GM12872 (cell line): ENCODE measurements at regions not wholly inside any gene's neighbourhood (a gene's known extent, or its start where the extent isn't known, plus 50 kb on each side); places are given as distances from the start of the nearest gene placed in this dataset.

Experiments
- CTCF ChIP-seq: IDR thresholded peaks from 3 replicates; pipeline ENCODE4 v1.5.1; 2011; ENCODE audit warnings: low read depth, mild to moderate bottlenecking, low read length, moderate library complexity; ENCODE audit not compliant: insufficient read depth

GRCh38 chr17:33491871-33492481 is 198.9 kb upstream of the ASIC2 start:
- TF ChIP-seq CTCF: no peak

DNA sequence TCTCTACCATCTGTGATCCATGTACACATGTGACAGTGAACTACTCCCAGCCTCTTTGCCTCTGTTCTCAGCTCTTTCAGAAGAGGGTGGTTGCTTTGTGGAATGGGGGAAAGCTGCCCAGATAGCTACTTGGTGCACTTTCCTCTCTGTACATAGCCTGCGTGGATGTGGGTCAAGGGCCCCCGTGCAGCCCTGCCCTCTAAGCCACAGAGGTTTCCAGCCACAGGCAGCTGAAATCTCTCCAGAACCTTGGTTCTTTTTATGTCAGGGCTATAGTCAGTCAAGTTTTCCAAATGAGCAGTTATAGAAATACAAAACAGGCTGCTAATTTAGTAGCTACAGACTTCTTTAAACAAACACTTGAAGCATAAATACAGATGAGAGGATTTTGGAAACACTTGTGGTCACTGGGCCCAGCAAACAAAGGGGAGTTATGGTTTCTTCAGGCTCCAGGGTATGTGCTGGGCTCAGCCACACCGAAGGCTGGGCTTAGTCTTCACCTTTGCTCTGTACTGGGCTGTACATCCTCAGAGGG is 199.7 kb upstream of the ASIC2 start:
- no peak for TF ChIP-seq CTCF

DNA sequence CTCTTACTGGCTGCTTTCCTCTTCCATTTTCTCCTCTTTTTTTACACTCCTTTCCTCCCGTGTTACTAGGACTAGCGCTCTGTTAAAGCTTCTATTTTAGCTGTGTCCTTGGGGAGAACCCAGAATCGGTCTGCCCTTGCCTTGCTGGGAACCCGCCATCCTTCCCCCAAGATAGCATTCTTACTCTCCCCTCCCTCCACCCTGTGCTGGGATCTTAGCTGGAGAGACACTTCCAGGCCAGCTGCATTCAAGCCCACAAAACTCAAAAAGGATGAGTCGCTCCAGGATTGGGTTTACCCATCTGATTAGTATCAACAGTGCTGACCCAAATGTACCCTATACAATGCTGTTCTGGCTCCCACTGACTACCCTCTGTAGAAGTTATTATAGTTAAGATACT is 200.5 kb upstream of the ASIC2 start:
- no peak for TF ChIP-seq CTCF

DNA sequence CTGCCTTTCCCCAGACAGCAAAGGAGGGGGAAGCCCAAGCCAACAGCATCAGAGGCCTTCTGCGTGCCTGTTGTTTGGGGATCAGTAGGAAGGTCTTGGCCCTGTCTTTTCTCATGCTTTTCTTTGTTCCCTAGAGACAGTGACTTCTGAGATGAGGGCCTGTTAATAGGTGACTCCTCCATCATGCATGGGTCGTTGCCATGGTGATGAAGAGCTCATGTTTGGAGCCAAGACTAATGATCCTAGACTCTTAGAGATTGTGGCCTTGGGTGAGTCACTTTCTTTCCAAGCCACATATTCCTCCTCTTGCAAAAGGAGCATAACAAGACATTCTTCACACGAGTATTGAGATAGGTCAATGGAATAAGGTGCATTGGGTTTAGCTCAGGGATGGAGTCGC is 201.1 kb upstream of the ASIC2 start:
- no peak for TF ChIP-seq CTCF

DNA sequence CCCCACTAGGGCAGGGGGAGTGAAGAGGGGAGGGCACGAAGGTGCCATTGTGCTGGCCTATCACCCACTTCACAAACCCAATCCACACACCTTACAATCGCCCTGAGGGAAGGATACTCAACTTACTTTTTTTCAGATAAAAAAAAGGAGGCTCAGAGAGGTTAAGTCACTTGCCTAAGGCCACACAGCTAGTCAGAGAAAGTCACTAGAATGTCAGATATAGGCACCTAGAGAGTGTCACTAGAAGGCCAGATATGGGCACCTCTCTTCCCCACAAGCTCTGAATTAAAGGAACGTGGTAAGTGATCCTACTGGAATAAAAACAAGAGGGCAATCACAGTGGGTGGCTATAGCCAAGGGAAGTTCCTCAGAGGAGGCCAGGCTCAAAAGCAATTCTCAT is 204.5 kb upstream of the ASIC2 start:
- no peak for TF ChIP-seq CTCF

DNA sequence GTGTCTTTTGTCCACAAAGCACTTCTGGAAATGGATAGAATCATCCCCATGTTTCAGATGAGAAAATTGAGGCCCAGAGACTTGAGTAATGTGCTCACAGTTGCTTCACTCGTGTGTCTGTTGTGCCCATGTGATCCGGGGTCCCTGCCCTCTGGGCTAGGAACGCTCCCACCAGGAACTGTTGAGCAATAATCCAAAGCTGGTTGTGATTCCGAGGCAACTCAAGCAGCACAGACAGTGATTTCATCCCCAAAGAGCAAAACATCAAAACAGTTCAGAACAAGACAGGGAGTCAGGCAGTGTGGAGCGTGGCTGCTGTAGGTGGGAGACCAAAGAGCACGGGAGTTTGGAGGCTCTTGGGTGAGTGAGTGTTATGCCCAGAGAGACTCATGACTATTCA is 205.0 kb upstream of the ASIC2 start:
- no peak for TF ChIP-seq CTCF

DNA sequence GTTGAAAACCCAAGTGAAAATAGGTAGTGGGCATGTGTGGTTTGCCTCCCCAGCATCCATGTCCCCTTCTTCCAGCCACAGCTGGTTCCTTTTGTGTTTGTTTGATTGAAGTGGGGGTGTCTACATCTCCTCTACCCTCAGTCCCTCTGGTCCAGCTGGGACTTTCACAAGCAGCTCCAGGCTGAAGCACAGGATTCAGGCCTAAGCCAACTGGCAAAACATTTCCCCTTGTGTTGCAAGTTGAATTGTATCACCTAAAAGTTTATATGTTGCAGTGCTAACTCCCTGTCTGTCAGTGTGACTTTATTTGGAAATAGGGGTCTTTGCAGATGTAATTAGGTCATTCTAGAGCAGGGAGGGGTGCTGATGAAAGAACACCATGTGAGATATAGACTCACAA is 205.9 kb upstream of the ASIC2 start:
- TF ChIP-seq CTCF: no peak
